ENCODE measurements at regions not wholly inside any gene's neighbourhood (a gene's known extent, or its start where the extent isn't known, plus 50 kb on each side); places are given as distances from the start of the nearest gene placed in this dataset.

- no peak for DNase-seq
- Histone ChIP-seq H3K4me2 (replicated peaks; ENCODE audit: low read depth, low read length, poor library complexity, severe bottlenecking) (no peak overlapping the region), H3K4me3 (ENCODE audit: control extremely low read depth in 1 of 5, extremely low read depth in 1 of 5, insufficient read depth in 1 of 5, low read depth in 2 of 5, low read length in 4 of 5) (no peak overlapping the region), H2AFZ (ENCODE audit: insufficient read depth, low read depth, low read length, poor library complexity, severe bottlenecking) (no peak overlapping the region), H3K9ac (ENCODE audit: low read length) (no peak overlapping the region), H3K36me3 (replicated peaks in 1 of 2; ENCODE audit: control extremely low read depth in 1 of 2, control insufficient read depth in 1 of 2, extremely low read depth in 1 of 2, insufficient read depth in 2 of 2, low read length in 1 of 2) (no peaks in the 10 kb centered on the region), H3K79me2 (ENCODE audit: control insufficient read depth, insufficient read depth, low read length) (no peaks in the 10 kb centered on the region), H3K27ac (ENCODE audit: low read length in 2 of 2) (no peak overlapping the region), H3K27me3 (replicated peaks in 1 of 4; ENCODE audit: control extremely low read depth in 1 of 4, control insufficient read depth in 3 of 4, insufficient read depth in 4 of 4, low read length in 3 of 4) (no peaks in the 10 kb centered on the region), H4K20me1 (ENCODE audit: control insufficient read depth, insufficient read depth, low read length, poor library complexity, severe bottlenecking) (no peaks in the 10 kb centered on the region), H3K4me1 (ENCODE audit: control insufficient read depth in 2 of 2, insufficient read depth in 2 of 2, low read length in 2 of 2) (no peaks in the 10 kb centered on the region), H3K9me3 (ENCODE audit: control extremely low read depth in 1 of 3, control insufficient read depth in 2 of 3, insufficient read depth in 1 of 3, low read length in 2 of 3) (peaks cover 0 to 1% (median 0%) of the 10 kb centered on the region in 3 donors)
- peaks cover 10% of the 10 kb centered on the region for H3K9me3 Mint-ChIP-seq (ENCODE audit: insufficient read depth)
- CTCF ChIA-PET, result no interaction called here
- no peaks in the 10 kb centered on the region for H3K27me3 Mint-ChIP-seq
- H3K4me1 Mint-ChIP-seq, result no peaks in the 10 kb centered on the region
- H3K27ac Mint-ChIP-seq, result no peak overlapping the region
- WGBS (ENCODE audit: insufficient coverage), result no CpG with 5 or more reads among the region's 1 CpG
- intact Hi-C loops (cut with micrococcal nuclease), result no loop called here
- POLR2A ChIA-PET, result no interaction called here
- TF ChIP-seq EZH2 (IDR thresholded peaks at IDR 0.05; ENCODE audit: borderline replicate concordance, insufficient read depth, low read depth, low read length, poor library complexity, severe bottlenecking), result no peak
- no peak for TF ChIP-seq CTCF (IDR thresholded peaks at IDR 0.05)
- H3K4me3 Mint-ChIP-seq, result no peak overlapping the region
- no peak for ATAC-seq (ENCODE audit: low read depth)
Measured at GRCh38 chr3:34405159-34405558, 606.7 kb downstream of the PDCD6IP start.

DNA sequence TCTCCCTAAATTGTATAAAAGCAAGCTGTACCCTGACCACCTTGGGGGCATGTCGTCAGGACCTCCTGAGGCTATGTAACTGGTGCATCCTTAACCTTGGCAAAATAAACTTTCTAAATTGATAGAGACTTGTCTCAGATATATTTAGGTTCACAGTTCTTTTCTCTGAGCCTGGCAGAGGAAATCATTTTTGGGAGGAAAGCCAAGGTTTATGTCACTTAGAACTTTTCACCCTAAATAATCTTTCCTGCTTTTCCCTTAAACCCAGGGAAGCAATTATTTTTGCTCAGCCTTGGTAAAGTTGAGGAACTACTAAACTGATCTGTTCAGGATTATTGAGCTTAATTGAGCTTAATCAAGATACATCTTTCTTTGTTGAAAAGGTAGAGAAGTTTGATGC is 608.9 kb downstream of the PDCD6IP start:
- ATAC-seq (ENCODE audit: low read depth) (no peak), DNase-seq (no peak)
- Histone ChIP-seq H3K4me1 (ENCODE audit: control insufficient read depth in 2 of 2, insufficient read depth in 2 of 2, low read length in 2 of 2) (no peaks in the 10 kb centered on the region), H2AFZ (ENCODE audit: insufficient read depth, low read depth, low read length, poor library complexity, severe bottlenecking) (no peak overlapping the region), H3K36me3 (replicated peaks in 1 of 2; ENCODE audit: control extremely low read depth in 1 of 2, control insufficient read depth in 1 of 2, extremely low read depth in 1 of 2, insufficient read depth in 2 of 2, low read length in 1 of 2) (no peaks in the 10 kb centered on the region), H3K9ac (ENCODE audit: low read length) (no peak overlapping the region), H4K20me1 (ENCODE audit: control insufficient read depth, insufficient read depth, low read length, poor library complexity, severe bottlenecking) (no peaks in the 10 kb centered on the region), H3K4me3 (ENCODE audit: control extremely low read depth in 1 of 5, extremely low read depth in 1 of 5, insufficient read depth in 1 of 5, low read depth in 2 of 5, low read length in 4 of 5) (no peak overlapping the region), H3K27me3 (replicated peaks in 1 of 4; ENCODE audit: control extremely low read depth in 1 of 4, control insufficient read depth in 3 of 4, insufficient read depth in 4 of 4, low read length in 3 of 4) (no peaks in the 10 kb centered on the region), H3K79me2 (ENCODE audit: control insufficient read depth, insufficient read depth, low read length) (no peaks in the 10 kb centered on the region), H3K27ac (ENCODE audit: low read length in 2 of 2) (no peak overlapping the region), H3K9me3 (ENCODE audit: control extremely low read depth in 1 of 3, control insufficient read depth in 2 of 3, insufficient read depth in 1 of 3, low read length in 2 of 3) (peaks cover 0 to 1% (median 0%) of the 10 kb centered on the region in 3 donors), H3K4me2 (replicated peaks; ENCODE audit: low read depth, low read length, poor library complexity, severe bottlenecking) (no peak overlapping the region)
- H3K9me3 Mint-ChIP-seq (ENCODE audit: insufficient read depth), result peaks cover 3% of the 10 kb centered on the region
- no peaks in the 10 kb centered on the region for H3K4me1 Mint-ChIP-seq
- ChIA-PET POLR2A (no interaction called here), CTCF (no interaction called here)
- WGBS (ENCODE audit: insufficient coverage), result 40% methylated on average over 1 of the region's 1 CpG
- H3K27ac Mint-ChIP-seq, result no peak overlapping the region
- intact Hi-C loops (cut with micrococcal nuclease), result no loop called here
- TF ChIP-seq CTCF (IDR thresholded peaks at IDR 0.05), result no peak
- TF ChIP-seq EZH2 (IDR thresholded peaks at IDR 0.05; ENCODE audit: borderline replicate concordance, insufficient read depth, low read depth, low read length, poor library complexity, severe bottlenecking), result no peak
- no peak overlapping the region for H3K4me3 Mint-ChIP-seq
- H3K27me3 Mint-ChIP-seq, result no peaks in the 10 kb centered on the region
